ENCODE measurements at regions not wholly inside any gene's neighbourhood (a gene's known extent, or its start where the extent isn't known, plus 50 kb on each side); places are given as distances from the start of the nearest gene placed in this dataset.

DNA sequence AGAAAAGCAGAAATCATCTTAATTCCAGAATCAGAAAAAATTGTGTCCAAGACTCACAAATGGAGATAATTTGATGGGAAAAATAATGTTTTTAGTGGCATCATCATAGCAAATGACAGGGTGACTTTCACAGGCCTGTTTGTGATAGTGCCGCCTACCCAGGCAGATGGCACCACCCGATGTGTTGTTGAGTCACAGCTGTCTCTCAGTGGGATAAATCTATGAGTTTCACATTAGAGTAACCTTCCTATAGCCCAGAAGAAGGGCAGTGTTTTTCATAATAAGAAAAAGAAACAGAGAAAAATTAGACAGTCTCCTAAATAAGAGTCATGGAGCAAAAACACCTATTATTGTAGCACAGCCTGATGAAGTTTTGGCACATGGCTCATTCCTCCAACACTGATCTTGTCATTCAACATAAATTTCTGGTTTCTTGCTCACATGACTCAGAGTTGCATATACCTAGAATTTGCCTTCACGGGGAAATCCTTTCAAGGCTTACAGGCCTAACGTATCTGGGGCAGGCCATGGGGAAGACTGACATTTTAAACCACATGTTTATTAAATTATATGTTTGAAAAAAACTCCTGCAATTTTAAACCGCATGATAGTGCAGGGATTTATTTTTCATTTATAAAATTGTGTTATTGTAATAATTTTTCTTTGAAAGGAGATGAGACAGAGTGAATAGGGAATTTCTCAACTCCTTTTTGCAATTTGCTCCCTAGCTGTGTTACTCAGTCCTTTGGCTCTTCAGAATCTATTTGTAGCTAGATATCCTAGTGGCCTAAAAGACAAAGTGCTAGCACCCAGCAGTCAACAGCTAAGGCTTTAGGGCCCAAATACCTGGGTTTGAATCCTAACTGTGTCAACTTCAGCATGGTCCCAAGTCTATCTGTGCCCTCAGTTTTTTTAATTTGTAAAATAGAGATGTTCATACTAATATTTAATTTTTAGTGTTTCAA is 393.7 kb downstream of the NDFIP2 start:
- Histone ChIP-seq H3K9me3 (peaks cover 0 to 12% (median 0%) of the 10 kb centered on the region in 12 donors), H3K27ac (no peak overlapping the region), H3K4me3 (no peak overlapping the region), H3K36me3 (no peaks in the 10 kb centered on the region), H3K4me1 (peaks cover 0 to 2% (median 0%) of the 10 kb centered on the region in 12 donors), H3K27me3 (no peaks in the 10 kb centered on the region)
- no peak for ATAC-seq
- TF ChIP-seq, protein P1, sequence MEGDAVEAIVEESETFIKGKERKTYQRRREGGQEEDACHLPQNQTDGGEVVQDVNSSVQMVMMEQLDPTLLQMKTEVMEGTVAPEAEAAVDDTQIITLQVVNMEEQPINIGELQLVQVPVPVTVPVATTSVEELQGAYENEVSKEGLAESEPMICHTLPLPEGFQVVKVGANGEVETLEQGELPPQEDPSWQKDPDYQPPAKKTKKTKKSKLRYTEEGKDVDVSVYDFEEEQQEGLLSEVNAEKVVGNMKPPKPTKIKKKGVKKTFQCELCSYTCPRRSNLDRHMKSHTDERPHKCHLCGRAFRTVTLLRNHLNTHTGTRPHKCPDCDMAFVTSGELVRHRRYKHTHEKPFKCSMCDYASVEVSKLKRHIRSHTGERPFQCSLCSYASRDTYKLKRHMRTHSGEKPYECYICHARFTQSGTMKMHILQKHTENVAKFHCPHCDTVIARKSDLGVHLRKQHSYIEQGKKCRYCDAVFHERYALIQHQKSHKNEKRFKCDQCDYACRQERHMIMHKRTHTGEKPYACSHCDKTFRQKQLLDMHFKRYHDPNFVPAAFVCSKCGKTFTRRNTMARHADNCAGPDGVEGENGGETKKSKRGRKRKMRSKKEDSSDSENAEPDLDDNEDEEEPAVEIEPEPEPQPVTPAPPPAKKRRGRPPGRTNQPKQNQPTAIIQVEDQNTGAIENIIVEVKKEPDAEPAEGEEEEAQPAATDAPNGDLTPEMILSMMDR (IDR thresholded peaks at IDR 0.05), result no peak
- no peak for TF ChIP-seq POLR2A (IDR thresholded peaks at IDR 0.05)
- no peak for DNase-seq
- WGBS, 4 donors, result 88 to 94% (median 91%) methylated on average over 5 of the region's 5 CpGs
- intact Hi-C loops (cut with DNase I), result no loop called here

DNA sequence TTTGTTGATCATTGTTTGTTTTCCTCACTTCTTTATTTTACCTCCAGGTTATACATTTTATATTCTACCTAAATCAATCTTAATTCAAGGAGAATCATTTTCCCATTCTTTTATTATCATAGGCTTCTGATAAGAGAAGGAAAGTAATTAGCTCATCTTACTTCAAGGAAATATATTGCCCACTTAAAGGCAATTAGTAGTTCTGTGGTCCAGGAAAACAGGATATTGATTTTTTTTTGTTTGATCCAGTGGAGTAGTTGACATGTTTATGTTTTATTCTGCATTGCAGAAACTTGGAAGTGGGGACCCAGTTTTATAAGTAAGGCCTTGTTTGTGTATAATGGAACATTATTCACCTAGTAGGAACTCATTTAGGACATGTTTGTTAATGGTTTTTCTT is 390.6 kb downstream of the NDFIP2 start:
- DNase-seq (no peak), ATAC-seq (no peak)
- Histone ChIP-seq H3K36me3 (no peaks in the 10 kb centered on the region), H3K9me3 (peaks cover 0 to 4% (median 0%) of the 10 kb centered on the region in 12 donors), H3K4me1 (peaks cover 0 to 2% (median 0%) of the 10 kb centered on the region in 12 donors), H3K4me3 (no peak overlapping the region), H3K27ac (no peak overlapping the region), H3K27me3 (no peaks in the 10 kb centered on the region)
- TF ChIP-seq, protein P1 (IDR thresholded peaks at IDR 0.05), result no peak
- TF ChIP-seq POLR2A (IDR thresholded peaks at IDR 0.05), result no peak
- intact Hi-C loops (cut with DNase I), result no loop called here

DNA sequence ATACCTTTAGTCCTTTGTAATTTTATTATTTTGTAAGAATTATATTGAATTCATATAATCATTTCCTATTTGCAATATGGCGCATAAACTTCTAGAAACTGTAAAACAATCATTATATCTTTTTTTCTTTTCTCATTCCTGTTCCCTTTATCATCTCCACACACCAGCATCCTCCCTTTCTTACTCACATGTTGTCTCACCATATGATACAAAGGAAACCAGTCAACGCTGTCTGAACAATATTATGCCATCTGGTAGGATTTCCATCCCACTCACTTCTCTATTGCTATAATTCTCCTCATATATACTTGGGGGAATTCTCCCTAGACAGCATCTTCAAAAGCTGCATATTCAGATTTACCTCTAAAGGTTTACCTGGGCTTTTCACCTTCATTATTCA is 389.8 kb downstream of the NDFIP2 start:
- 89 to 95% (median 91%) methylated on average over 2 of the region's 2 CpGs for WGBS, 4 donors
- ATAC-seq, result no peak
- TF ChIP-seq, protein P1 (IDR thresholded peaks at IDR 0.05), result no peak
- no peak for TF ChIP-seq POLR2A (IDR thresholded peaks at IDR 0.05)
- Histone ChIP-seq H3K9me3 (no peaks in the 10 kb centered on the region), H3K4me1 (peaks cover 0 to 2% (median 0%) of the 10 kb centered on the region in 12 donors), H3K27ac (no peak overlapping the region), H3K27me3 (no peaks in the 10 kb centered on the region), H3K4me3 (no peak overlapping the region), H3K36me3 (no peaks in the 10 kb centered on the region)
- intact Hi-C loops (cut with DNase I), result no loop called here
- DNase-seq, result no peak

DNA sequence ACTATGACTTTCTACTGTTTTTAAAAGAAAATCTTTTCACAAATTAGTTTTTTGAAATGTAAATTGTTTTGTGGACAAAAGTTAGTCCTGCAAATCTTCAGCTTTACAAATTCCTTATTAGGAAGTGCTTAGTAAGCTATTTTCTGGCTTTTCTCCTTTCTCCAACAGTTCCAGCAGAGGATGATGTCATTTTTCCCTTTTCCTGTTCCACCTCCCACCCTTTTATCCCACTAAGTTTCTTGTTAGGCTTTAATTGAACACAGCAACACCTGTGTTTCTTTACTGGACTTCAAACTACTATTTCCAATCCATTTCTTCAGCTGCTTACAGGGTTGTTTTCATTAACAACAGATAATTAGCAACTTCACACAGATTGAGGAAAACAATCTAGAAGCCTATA is 389.2 kb downstream of the NDFIP2 start:
- no peaks in the 10 kb centered on the region for H3K36me3 ChIP-seq
- no peaks in the 10 kb centered on the region for H3K9me3 ChIP-seq
- intact Hi-C loops (cut with DNase I), result no loop called here
- no peaks in the 10 kb centered on the region for H3K27me3 ChIP-seq
- DNase-seq, result no peak
- no peak overlapping the region for H3K27ac ChIP-seq
- H3K4me3 ChIP-seq, result no peak overlapping the region
- ATAC-seq, result no peak
- H3K4me1 ChIP-seq, result peaks cover 0 to 2% (median 0%) of the 10 kb centered on the region in 12 donors
- no peak for TF ChIP-seq POLR2A (IDR thresholded peaks at IDR 0.05)
- TF ChIP-seq, protein P1 (IDR thresholded peaks at IDR 0.05), result no peak

Data from heart left ventricle (tissue), 16 donors.